ENCODE measurements at regions not wholly inside any gene's neighbourhood (a gene's known extent, or its start where the extent isn't known, plus 50 kb on each side); places are given as distances from the start of the nearest gene placed in this dataset.

- POLR2A ChIA-PET, result no interaction called here
- Histone ChIP-seq H3K79me2 (ENCODE audit: control insufficient read depth, insufficient read depth, low read length) (no peaks in the 10 kb centered on the region), H4K20me1 (replicated peaks; ENCODE audit: control insufficient read depth, extremely low read depth, insufficient read depth, low read length) (no peaks in the 10 kb centered on the region), H3K4me3 (replicated peaks in 1 of 3; ENCODE audit: insufficient read depth in 1 of 3, low read depth in 1 of 3, low read length in 3 of 3) (no peak overlapping the region), H3K27ac (ENCODE audit: insufficient read depth, low read depth, low read length) (no peak overlapping the region), H3K9me3 (replicated peaks; ENCODE audit: control insufficient read depth, insufficient read depth, low read length) (peaks cover under 1% of the 10 kb centered on the region), H3K9me1 (replicated peaks; ENCODE audit: control insufficient read depth, extremely low read depth, insufficient read depth, low read length) (no peaks in the 10 kb centered on the region), H3K9ac (replicated peaks; ENCODE audit: extremely low read depth, insufficient read depth, low read length) (no peak overlapping the region), H2AFZ (ENCODE audit: low read depth, low read length) (no peak overlapping the region), H3K4me1 (ENCODE audit: control insufficient read depth, extremely low read depth, insufficient read depth, low read length) (no peaks in the 10 kb centered on the region), H3K4me2 (ENCODE audit: insufficient read depth, low read length) (no peak overlapping the region), H3K36me3 (ENCODE audit: control insufficient read depth in 2 of 2, extremely low read depth in 1 of 2, insufficient read depth in 2 of 2, low read length in 2 of 2) (no peaks in the 10 kb centered on the region), H3K27me3 (ENCODE audit: control insufficient read depth in 2 of 2, insufficient read depth in 2 of 2, low read length in 2 of 2) (no peaks in the 10 kb centered on the region)
- CTCF ChIA-PET, result no interaction called here
- DNase-seq (ENCODE audit: low read depth, low spot score), result no peak
- TF ChIP-seq POLR2AphosphoS5 (IDR thresholded peaks at IDR 0.05; ENCODE audit: insufficient read depth, low read depth, low read length) (no peak), MYC (IDR thresholded peaks at IDR 0.05; ENCODE audit: low read depth, low read length) (no peak), POLR2A (IDR thresholded peaks at IDR 0.05; ENCODE audit: low read depth, low read length) (no peak), JUN (IDR thresholded peaks at IDR 0.05; ENCODE audit: borderline replicate concordance, insufficient read depth, insufficient read length, low read depth) (no peak), FOS (IDR thresholded peaks at IDR 0.05; ENCODE audit: borderline replicate concordance, insufficient read depth, low read length) (no peak), MAX (IDR thresholded peaks at IDR 0.05; ENCODE audit: insufficient read depth, insufficient read length) (no peak), GATA2 (IDR thresholded peaks at IDR 0.05; ENCODE audit: insufficient read depth, insufficient read length, low read depth, low read length) (no peak)
- FAIRE-seq, result no peak
- no TSS peak for BruUV-seq (replicated peaks)
- dilution Hi-C loops (cut with MboI; ENCODE audit: extremely low pct_ligation_motif_present, low sequenced_read_pairs) (no loop called here), intact Hi-C loops (cut with micrococcal nuclease) (no loop called here)
These were observed 251.4 kb upstream of the IL12B start for GRCh38 chr5:159581502-159582249.
